Suprapubic skin (tissue), 3 donors: ENCODE measurements at regions not wholly inside any gene's neighbourhood (a gene's known extent, or its start where the extent isn't known, plus 50 kb on each side); places are given as distances from the start of the nearest gene placed in this dataset.

Experiments
- EP300 ChIP-seq: sonication (generic); formaldehyde crosslinking; IDR thresholded peaks from one replicate; pipeline ENCODE4 v1.6.1; 2017; ENCODE audit warnings: antibody characterized with exemption
- POLR2A ChIP-seq, 2 donors: fragments of 450-650 bp; IDR thresholded peaks; one replicate each; pipeline ENCODE4 v1.6.1; 2017; ENCODE audit warnings: antibody characterized with exemption in 2 of 2, mild to moderate bottlenecking in 2 of 2, moderate library complexity in 2 of 2
- TF ChIP-seq, protein P1 (sequence below), 2 donors: fragments of 200-600 bp in 1 of 2; fragments of 450-650 bp in 1 of 2; sonication (generic) in 1 of 2; IDR thresholded peaks; one replicate each; pipeline ENCODE4 v1.5.1; 2016 to 2019; ENCODE audit warnings: antibody characterized with exemption in 2 of 2, mild to moderate bottlenecking in 1 of 2, moderate library complexity in 1 of 2

DNA sequence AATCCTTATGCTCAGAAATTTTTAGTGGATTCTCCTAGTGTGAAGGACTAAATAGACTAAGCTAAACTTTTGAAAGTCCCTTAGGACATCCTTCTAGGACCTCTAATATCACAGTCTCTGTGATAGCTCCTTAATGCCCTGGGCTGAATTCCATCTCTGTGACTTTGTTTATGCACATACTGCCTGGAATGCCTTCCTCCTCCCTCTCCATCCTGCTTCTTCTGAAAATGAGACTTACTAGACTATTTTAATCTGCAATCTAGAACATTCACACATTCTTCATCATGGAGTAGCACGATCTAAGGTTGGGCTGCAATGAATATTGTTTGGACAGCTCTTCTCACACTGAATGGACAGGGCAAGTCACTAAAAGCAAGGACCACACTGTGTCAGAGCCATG, 65.0 kb upstream of the MSX1 start:
- TF ChIP-seq, protein P1, sequence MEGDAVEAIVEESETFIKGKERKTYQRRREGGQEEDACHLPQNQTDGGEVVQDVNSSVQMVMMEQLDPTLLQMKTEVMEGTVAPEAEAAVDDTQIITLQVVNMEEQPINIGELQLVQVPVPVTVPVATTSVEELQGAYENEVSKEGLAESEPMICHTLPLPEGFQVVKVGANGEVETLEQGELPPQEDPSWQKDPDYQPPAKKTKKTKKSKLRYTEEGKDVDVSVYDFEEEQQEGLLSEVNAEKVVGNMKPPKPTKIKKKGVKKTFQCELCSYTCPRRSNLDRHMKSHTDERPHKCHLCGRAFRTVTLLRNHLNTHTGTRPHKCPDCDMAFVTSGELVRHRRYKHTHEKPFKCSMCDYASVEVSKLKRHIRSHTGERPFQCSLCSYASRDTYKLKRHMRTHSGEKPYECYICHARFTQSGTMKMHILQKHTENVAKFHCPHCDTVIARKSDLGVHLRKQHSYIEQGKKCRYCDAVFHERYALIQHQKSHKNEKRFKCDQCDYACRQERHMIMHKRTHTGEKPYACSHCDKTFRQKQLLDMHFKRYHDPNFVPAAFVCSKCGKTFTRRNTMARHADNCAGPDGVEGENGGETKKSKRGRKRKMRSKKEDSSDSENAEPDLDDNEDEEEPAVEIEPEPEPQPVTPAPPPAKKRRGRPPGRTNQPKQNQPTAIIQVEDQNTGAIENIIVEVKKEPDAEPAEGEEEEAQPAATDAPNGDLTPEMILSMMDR (IDR thresholded peaks at IDR 0.05) = no peak
- TF ChIP-seq EP300 (no peak), POLR2A (IDR thresholded peaks at IDR 0.05) (no peak)
